ENCODE measurements at regions not wholly inside any gene's neighbourhood (a gene's known extent, or its start where the extent isn't known, plus 50 kb on each side); places are given as distances from the start of the nearest gene placed in this dataset.

DNA sequence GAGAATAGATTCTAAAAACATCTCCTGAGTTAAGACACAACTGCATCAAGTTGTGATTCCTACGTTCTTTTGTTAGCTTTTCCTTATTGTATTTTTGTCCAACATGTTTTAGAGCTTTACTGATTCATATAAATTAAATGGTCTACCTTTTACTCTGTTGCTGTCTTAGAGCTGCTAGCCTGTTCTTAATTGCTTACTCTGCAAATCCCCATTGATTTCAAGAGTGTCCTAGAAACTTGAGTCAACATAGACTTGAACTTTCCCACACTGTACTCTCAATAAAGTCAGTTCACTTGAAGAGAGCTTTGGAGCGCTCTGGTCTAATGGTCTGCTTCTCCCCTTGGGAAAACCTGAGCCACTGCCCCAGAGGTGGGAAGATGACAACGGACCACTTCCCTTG, 343.9 kb downstream of the CCER1 start:
- no peak for TF ChIP-seq POLR2A (IDR thresholded peaks at IDR 0.05)
- no peak for TF ChIP-seq CTCF (IDR thresholded peaks at IDR 0.05)

Measured in heart left ventricle (tissue), 13 donors.